ENCODE measurements at regions not wholly inside any gene's neighbourhood (a gene's known extent, or its start where the extent isn't known, plus 50 kb on each side); places are given as distances from the start of the nearest gene placed in this dataset.

DNA sequence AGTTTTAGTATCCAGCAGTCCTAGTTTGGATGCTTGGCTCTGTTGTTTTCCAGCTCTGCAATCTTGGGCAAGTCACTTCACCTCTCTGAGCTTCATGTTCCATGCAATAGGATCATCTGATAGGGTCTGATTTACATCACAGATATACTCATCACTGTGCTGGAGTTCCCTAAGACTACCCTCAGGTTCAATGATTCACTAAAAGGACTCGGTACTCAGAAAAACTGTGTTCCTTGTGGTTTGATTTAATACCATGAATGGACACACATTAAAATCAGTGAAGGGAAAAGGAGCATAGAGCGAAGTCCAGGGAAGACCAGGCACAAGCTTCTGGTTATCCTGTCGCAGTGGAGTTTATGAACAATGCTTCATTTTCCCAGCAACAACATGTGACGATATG lies 119.9 kb upstream of the EFNA5 start:
- no peak overlapping the region for H3K4me3 ChIP-seq (ENCODE audit: low read depth, low read length)
- no peaks in the 10 kb centered on the region for H3K4me1 ChIP-seq
- no peaks in the 10 kb centered on the region for H3K9me3 ChIP-seq
- H3K36me3 ChIP-seq, result no peaks in the 10 kb centered on the region
- H3K27me3 ChIP-seq, result no peaks in the 10 kb centered on the region
- TF ChIP-seq, protein P1, sequence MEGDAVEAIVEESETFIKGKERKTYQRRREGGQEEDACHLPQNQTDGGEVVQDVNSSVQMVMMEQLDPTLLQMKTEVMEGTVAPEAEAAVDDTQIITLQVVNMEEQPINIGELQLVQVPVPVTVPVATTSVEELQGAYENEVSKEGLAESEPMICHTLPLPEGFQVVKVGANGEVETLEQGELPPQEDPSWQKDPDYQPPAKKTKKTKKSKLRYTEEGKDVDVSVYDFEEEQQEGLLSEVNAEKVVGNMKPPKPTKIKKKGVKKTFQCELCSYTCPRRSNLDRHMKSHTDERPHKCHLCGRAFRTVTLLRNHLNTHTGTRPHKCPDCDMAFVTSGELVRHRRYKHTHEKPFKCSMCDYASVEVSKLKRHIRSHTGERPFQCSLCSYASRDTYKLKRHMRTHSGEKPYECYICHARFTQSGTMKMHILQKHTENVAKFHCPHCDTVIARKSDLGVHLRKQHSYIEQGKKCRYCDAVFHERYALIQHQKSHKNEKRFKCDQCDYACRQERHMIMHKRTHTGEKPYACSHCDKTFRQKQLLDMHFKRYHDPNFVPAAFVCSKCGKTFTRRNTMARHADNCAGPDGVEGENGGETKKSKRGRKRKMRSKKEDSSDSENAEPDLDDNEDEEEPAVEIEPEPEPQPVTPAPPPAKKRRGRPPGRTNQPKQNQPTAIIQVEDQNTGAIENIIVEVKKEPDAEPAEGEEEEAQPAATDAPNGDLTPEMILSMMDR (IDR thresholded peaks at IDR 0.05; ENCODE audit: low read depth, low read length), result no peak
- DNase-seq, result no peak

DNA sequence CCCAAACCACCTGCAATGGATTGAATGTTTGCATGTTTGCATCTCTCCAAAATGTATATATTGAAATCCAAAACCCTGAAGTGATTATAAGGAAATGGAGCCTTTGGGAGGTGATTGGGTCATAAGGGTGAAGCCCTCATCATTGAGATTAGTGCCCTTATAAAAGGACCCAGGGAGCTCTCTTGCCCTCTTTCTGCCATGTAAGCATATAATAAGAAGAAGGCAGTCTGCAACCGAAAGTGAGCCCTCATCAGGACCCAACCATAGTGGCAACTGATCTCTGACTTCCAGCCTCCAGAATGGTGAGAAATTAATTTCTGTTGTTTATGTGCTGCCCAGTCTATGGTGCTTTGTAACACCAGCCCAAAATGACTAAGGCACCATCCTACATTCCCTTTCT lies 115.7 kb upstream of the EFNA5 start:
- no peak for DNase-seq
- Histone ChIP-seq H3K9me3 (no peaks in the 10 kb centered on the region), H3K27me3 (no peaks in the 10 kb centered on the region), H3K4me1 (no peaks in the 10 kb centered on the region), H3K4me3 (ENCODE audit: low read depth, low read length) (no peak overlapping the region), H3K36me3 (no peaks in the 10 kb centered on the region)
- TF ChIP-seq, protein P1 (IDR thresholded peaks at IDR 0.05; ENCODE audit: low read depth, low read length), result no peak

DNA sequence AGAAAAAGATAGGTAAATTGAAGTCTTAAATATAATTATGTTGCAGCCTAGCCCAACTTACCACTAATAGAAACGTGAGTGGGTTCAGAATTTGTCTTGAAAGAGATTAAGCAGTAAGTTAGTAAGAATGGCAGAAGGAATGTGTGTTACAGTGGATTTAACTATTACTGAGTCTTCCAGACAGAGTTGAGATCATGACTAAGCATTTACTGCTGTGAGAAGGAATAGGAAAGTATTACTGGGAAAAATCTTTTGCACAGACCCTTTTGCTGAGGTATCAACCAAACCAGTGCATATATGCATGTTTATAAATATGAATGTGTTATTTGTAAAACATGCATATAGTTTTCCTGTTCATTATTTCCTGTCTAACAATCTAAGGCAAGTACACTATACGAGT lies 112.8 kb upstream of the EFNA5 start:
- no peaks in the 10 kb centered on the region; the same call in 1 of the 2 replicates for H3K9me3 ChIP-seq
- H3K27me3 ChIP-seq, result no peaks in the 10 kb centered on the region
- TF ChIP-seq, protein P1 (IDR thresholded peaks at IDR 0.05; ENCODE audit: low read depth, low read length), result no peak
- 0 out of 2 replicates have a peak, but pooled peaks cover 4% of the 10 kb centered on the region for H3K4me1 ChIP-seq
- H3K4me3 ChIP-seq (ENCODE audit: low read depth, low read length), result no peak overlapping the region
- no peak for DNase-seq
- no peaks in the 10 kb centered on the region for H3K36me3 ChIP-seq

DNA sequence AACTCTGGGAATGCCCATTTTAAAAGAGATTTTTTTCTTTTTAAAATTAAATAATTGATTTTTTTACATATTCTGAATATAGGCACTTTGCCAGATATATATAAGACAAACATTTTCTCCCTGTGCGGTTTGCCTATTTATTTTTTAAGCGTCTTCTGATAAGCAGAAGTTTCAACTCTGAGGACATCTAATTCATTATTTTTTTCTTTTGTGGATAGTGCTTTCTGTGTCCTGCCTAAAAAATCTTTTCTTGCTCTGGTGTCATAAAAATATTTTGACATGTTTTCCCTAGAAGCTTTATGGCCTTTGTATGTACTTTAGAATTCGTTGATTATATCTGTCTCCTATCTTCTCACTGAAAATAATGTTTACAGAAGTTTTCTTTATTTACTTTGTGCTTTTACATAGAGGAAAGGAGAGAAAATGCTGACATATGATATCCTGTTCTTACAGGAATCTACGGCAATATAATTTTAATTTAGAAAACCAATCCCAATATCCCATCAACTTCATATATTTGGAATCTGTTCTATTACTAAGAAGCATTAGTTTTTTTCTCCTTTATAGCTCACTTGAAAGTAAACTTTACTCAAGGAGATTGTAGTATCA lies 111.9 kb upstream of the EFNA5 start:
- Histone ChIP-seq H3K36me3 (no peaks in the 10 kb centered on the region), H3K27me3 (no peaks in the 10 kb centered on the region), H3K9me3 (no peaks in the 10 kb centered on the region; the same call in 1 of the 2 replicates), H3K4me1 (peaks cover 11% of the 10 kb centered on the region; the same call in 1 of the 2 replicates), H3K4me3 (ENCODE audit: low read depth, low read length) (no peak overlapping the region)
- TF ChIP-seq, protein P1 (IDR thresholded peaks at IDR 0.05; ENCODE audit: low read depth, low read length), result no peak
- no peak for DNase-seq

DNA sequence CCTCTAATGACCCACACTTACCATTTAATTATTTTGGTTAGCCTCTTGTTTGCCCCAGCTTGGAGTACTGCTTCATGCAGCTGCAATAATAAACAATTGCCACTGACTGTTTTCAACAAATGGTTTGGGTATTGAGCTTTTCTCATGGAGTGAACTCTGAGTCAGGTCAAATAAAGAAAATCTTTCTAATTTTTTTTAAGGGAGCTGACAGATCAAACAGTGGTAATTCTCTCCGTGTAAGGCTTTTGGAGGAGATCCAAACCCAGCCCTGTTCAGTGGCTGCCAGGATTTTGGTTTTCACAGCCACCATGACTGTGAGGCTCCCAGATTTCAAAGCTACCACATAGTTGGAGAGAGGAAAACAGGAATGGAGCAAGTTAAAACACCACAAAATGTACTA lies 110.7 kb upstream of the EFNA5 start:
- H3K27me3 ChIP-seq, result no peaks in the 10 kb centered on the region
- TF ChIP-seq, protein P1 (IDR thresholded peaks at IDR 0.05; ENCODE audit: low read depth, low read length), result no peak
- no peak overlapping the region for H3K4me3 ChIP-seq (ENCODE audit: low read depth, low read length)
- H3K36me3 ChIP-seq, result no peaks in the 10 kb centered on the region
- no peak for DNase-seq
- peaks cover 18% of the 10 kb centered on the region for H3K4me1 ChIP-seq
- H3K9me3 ChIP-seq, result no peaks in the 10 kb centered on the region; the same call in 1 of the 2 replicates

DNA sequence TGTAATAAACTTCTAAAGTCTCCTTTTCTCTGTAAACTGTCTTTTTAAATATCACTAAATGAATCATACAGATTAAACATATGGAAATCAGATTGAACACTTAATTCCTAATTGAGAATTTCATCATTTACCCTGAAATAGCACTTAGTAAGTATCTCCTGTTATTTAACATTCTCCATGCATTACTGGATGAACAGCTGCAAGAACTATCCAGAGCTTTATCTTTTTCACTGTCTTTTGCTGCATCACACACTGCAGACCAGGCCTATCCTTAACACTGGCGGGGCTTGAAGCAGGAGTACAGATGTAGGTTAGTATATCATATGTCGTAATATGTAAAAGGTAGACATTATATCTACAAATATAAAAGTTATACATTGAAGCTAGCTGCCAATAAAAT lies 108.7 kb upstream of the EFNA5 start:
- H3K27me3 ChIP-seq, result no peaks in the 10 kb centered on the region
- peaks cover 18% of the 10 kb centered on the region for H3K4me1 ChIP-seq
- H3K36me3 ChIP-seq, result no peaks in the 10 kb centered on the region
- DNase-seq, result peak; percentile 56
- TF ChIP-seq, protein P1 (IDR thresholded peaks at IDR 0.05; ENCODE audit: low read depth, low read length), result no peak
- no peaks in the 10 kb centered on the region; the same call in 1 of the 2 replicates for H3K9me3 ChIP-seq
- H3K4me3 ChIP-seq (ENCODE audit: low read depth, low read length), result no peak overlapping the region

All from BE2C (cell line).